H9 (cell line): ENCODE measurements at regions not wholly inside any gene's neighbourhood (a gene's known extent, or its start where the extent isn't known, plus 50 kb on each side); places are given as distances from the start of the nearest gene placed in this dataset.

ENCODE experiments used
- DNase-seq: peaks from one replicate; pipeline ENCODE4 v3.0.0-alpha.2; 2017
- H2AFZ ChIP-seq: one replicate; pipeline ENCODE4 v1.6.1; 2013; ENCODE audit warnings: mild to moderate bottlenecking, low read length, control low read depth, moderate library complexity
- H2AK5ac ChIP-seq: 2 replicates; pipeline ENCODE4 v1.6.1; 2013; ENCODE audit warnings: low read length, control low read depth, mixed read lengths; ENCODE audit not compliant: insufficient read length
- H2BK120ac ChIP-seq: one replicate; pipeline ENCODE4 v1.6.1; 2013; ENCODE audit warnings: low read depth, mild to moderate bottlenecking, low read length, control low read depth, inconsistent platforms; ENCODE audit not compliant: poor library complexity, severe bottlenecking
- H2BK12ac ChIP-seq: 2 replicates; pipeline ENCODE4 v1.6.1; 2013; ENCODE audit warnings: low read length, control low read depth, mixed read lengths, low read depth; ENCODE audit not compliant: insufficient read length
- H2BK15ac ChIP-seq: 2 replicates; pipeline ENCODE4 v1.6.1; 2013; ENCODE audit warnings: low read depth, low read length, control low read depth
- H2BK20ac ChIP-seq: one replicate; pipeline ENCODE4 v1.6.1; 2013; ENCODE audit warnings: low read depth, mild to moderate bottlenecking, low read length, control low read depth, inconsistent platforms; ENCODE audit not compliant: poor library complexity, severe bottlenecking
- H2BK5ac ChIP-seq: 2 replicates; pipeline ENCODE4 v1.6.1; 2013; ENCODE audit warnings: low read length, control low read depth, mixed read lengths; ENCODE audit not compliant: insufficient read length
- H3K14ac ChIP-seq: 2 replicates; pipeline ENCODE4 v1.6.1; 2013; ENCODE audit warnings: low read length, control low read depth; ENCODE audit not compliant: insufficient read depth
- H3K18ac ChIP-seq: 2 replicates; pipeline ENCODE4 v1.6.1; 2013; ENCODE audit warnings: low read depth, mild to moderate bottlenecking, mixed read lengths, low read length, control low read depth; ENCODE audit not compliant: insufficient read length
- H3K23ac ChIP-seq: 2 replicates; pipeline ENCODE4 v1.6.1; 2013; ENCODE audit warnings: low read length, control low read depth, mixed read lengths, low read depth; ENCODE audit not compliant: insufficient read length
- H3K23me2 ChIP-seq: 2 replicates; pipeline ENCODE4 v1.6.1; 2013; ENCODE audit warnings: low read depth, mild to moderate bottlenecking, mixed read lengths, low read length, control low read depth; ENCODE audit not compliant: insufficient read length, poor library complexity, severe bottlenecking
- H3K27ac ChIP-seq: 2 replicates; pipeline ENCODE4 v1.5.1; 2013; ENCODE audit warnings: low read length, control low read depth, mixed read lengths, low read depth; ENCODE audit not compliant: insufficient read length
- H3K27me3 ChIP-seq: 2 replicates; pipeline ENCODE4 v1.6.1; 2013; ENCODE audit warnings: low read length, control low read depth, inconsistent platforms; ENCODE audit not compliant: insufficient read depth
- H3K4ac ChIP-seq: 2 replicates; pipeline ENCODE4 v1.6.1; 2013; ENCODE audit warnings: low read depth, mild to moderate bottlenecking, control low read depth, inconsistent platforms, low read length, moderate library complexity
- H3K4me1 ChIP-seq: 2 replicates; pipeline ENCODE4 v1.6.1; 2013; ENCODE audit warnings: low read length, control low read depth, inconsistent platforms; ENCODE audit not compliant: insufficient read depth
- H3K4me2 ChIP-seq: 2 replicates; pipeline ENCODE4 v1.6.1; 2013; ENCODE audit warnings: low read length, control low read depth, mixed read lengths; ENCODE audit not compliant: insufficient read length, insufficient read depth
- H3K56ac ChIP-seq: 2 replicates; pipeline ENCODE4 v1.6.1; 2013; ENCODE audit warnings: low read depth, mild to moderate bottlenecking, mixed read lengths, low read length, control low read depth; ENCODE audit not compliant: insufficient read length
- H3K79me1 ChIP-seq: 2 replicates; pipeline ENCODE4 v1.6.1; 2013; ENCODE audit warnings: low read depth, mild to moderate bottlenecking, moderate library complexity, low read length, control low read depth, inconsistent platforms; ENCODE audit not compliant: insufficient read depth, poor library complexity, severe bottlenecking
- H3K79me2 ChIP-seq: 2 replicates; pipeline ENCODE4 v1.6.1; 2013; ENCODE audit warnings: low read length, control low read depth, inconsistent platforms; ENCODE audit not compliant: insufficient read depth
- H3K9ac ChIP-seq: 2 replicates; pipeline ENCODE4 v1.6.1; 2013; ENCODE audit warnings: low read length, control low read depth, mixed read lengths; ENCODE audit not compliant: insufficient read length; ENCODE audit errors: extremely low read depth
- H3K9me3 ChIP-seq: one replicate; pipeline ENCODE4 v1.6.1; 2013; ENCODE audit warnings: low read depth, low read length, inconsistent platforms; ENCODE audit not compliant: control insufficient read depth
- H3T11ph ChIP-seq: one replicate; pipeline ENCODE4 v1.6.1; 2013; ENCODE audit warnings: mild to moderate bottlenecking, low read length, control low read depth, inconsistent platforms
- H4K20me1 ChIP-seq: one replicate; pipeline ENCODE4 v1.6.1; 2013; ENCODE audit not compliant: control insufficient read depth, insufficient read length, insufficient read depth
- H4K5ac ChIP-seq: 2 replicates; pipeline ENCODE4 v1.6.1; 2013; ENCODE audit warnings: low read depth, mild to moderate bottlenecking, mixed read lengths, low read length, control low read depth; ENCODE audit not compliant: insufficient read length
- H4K8ac ChIP-seq: replicated peaks from 2 replicates; pipeline ENCODE4 v1.6.1; 2013; ENCODE audit warnings: low read length, control low read depth, mixed read lengths, low read depth; ENCODE audit not compliant: insufficient read length
- H4K91ac ChIP-seq: 2 replicates; pipeline ENCODE4 v1.6.1; 2013; ENCODE audit warnings: low read depth, mild to moderate bottlenecking, moderate library complexity, mixed read lengths, low read length, control low read depth; ENCODE audit not compliant: insufficient read length
- H3K27ac Mint-ChIP-seq, 3 experiments: 2 replicates in 2 of 3; 3 replicates in 1 of 3; pipeline ENCODE4 v1.8.0; 2020 to 2021; ENCODE audit warnings: mixed read lengths in 3 of 3, mild to moderate bottlenecking in 1 of 3, moderate library complexity in 1 of 3
- H3K27me3 Mint-ChIP-seq: 2 replicates; pipeline ENCODE4 v1.8.0; 2021; ENCODE audit warnings: low read depth, mild to moderate bottlenecking, moderate library complexity, mixed read lengths
- H3K36me3 Mint-ChIP-seq, 3 experiments: 2 replicates in 2 of 3; 3 replicates in 1 of 3; pipeline ENCODE4 v1.8.0; 2020 to 2021; ENCODE audit warnings: low read depth in 3 of 3, mixed read lengths in 3 of 3; ENCODE audit not compliant: insufficient read depth in 1 of 3
- H3K4me1 Mint-ChIP-seq, 2 experiments: 2 replicates each; pipeline ENCODE4 v1.8.0; 2020; ENCODE audit warnings: mixed read lengths in 2 of 2
- H3K4me3 Mint-ChIP-seq, 2 experiments: 2 replicates in 1 of 2; 3 replicates in 1 of 2; pipeline ENCODE4 v1.8.0; 2020 to 2021; ENCODE audit warnings: mild to moderate bottlenecking in 2 of 2, mixed read lengths in 2 of 2, moderate library complexity in 1 of 2
- H3K9me3 Mint-ChIP-seq, 2 experiments: 2 replicates in 1 of 2; 3 replicates in 1 of 2; pipeline ENCODE4 v1.8.0; 2020; ENCODE audit warnings: mild to moderate bottlenecking in 2 of 2, mixed read lengths in 2 of 2, moderate library complexity in 1 of 2
- WGBS: extraction: QIAGEN DNeasy Blood & Tissue Kit; methylation state at CpG from one replicate; pipeline ENCODE4 v1.1.7; 2013; ENCODE audit warnings: missing lambda C conversion rate, low lambda C conversion rate, mixed read lengths; ENCODE audit not compliant: insufficient read length; ENCODE audit errors: extremely low coverage; 5-methylcytosine and 5-hydroxymethylcytosine counted together
- TF ChIP-seq, protein P1 (sequence below): fragments of 200-600 bp; sonication (generic); conservative IDR thresholded peaks from 3 replicates; pipeline ENCODE4 v1.8.0; 2021; ENCODE audit warnings: antibody characterized with exemption, mild to moderate bottlenecking

DNA sequence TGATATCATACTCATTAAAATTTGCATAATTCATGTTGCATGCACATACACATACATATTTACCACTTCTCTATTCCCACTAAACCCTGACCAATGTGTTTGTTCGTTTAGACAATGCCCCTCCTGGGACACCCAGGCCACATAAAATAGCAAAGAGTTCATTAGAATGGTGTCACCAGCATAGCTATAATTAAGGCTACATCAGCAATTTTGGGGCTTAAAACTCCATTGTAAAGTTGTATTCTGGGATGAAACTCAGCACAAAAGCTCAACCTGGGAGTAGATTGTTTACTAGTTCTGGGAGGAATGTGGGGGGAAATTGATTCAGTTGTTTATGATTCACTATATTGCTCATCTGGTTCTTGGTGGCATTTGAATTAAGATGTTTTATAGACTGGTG, 522.2 kb upstream of the SUCLG2 start:
- H3K23me2 ChIP-seq = no peaks in the 10 kb centered on the region
- H2AK5ac ChIP-seq = no peak overlapping the region
- no peak overlapping the region for H2AFZ ChIP-seq
- no peak overlapping the region for H4K8ac ChIP-seq
- Mint-ChIP-seq H3K36me3 (peaks cover 13 to 30% (median 21%) of the 10 kb centered on the region in 3 experiments), H3K4me1 (no peaks in the 10 kb centered on the region), H3K9me3 (peaks cover 33% of the 10 kb centered on the region in 2 experiments), H3K27ac (no peak overlapping the region), H3K4me3 (no peak overlapping the region), H3K27me3 (no peaks in the 10 kb centered on the region; the same call in 1 of the 2 replicates)
- peaks cover 8% of the 10 kb centered on the region for H3K9me3 ChIP-seq
- H4K5ac ChIP-seq = no peak overlapping the region
- no peak overlapping the region for H3K4me2 ChIP-seq
- H2BK12ac ChIP-seq = no peak overlapping the region
- no peak for DNase-seq
- H4K91ac ChIP-seq = no peak overlapping the region
- H3K23ac ChIP-seq = no peak overlapping the region
- no peak overlapping the region for H2BK15ac ChIP-seq
- TF ChIP-seq, protein P1, sequence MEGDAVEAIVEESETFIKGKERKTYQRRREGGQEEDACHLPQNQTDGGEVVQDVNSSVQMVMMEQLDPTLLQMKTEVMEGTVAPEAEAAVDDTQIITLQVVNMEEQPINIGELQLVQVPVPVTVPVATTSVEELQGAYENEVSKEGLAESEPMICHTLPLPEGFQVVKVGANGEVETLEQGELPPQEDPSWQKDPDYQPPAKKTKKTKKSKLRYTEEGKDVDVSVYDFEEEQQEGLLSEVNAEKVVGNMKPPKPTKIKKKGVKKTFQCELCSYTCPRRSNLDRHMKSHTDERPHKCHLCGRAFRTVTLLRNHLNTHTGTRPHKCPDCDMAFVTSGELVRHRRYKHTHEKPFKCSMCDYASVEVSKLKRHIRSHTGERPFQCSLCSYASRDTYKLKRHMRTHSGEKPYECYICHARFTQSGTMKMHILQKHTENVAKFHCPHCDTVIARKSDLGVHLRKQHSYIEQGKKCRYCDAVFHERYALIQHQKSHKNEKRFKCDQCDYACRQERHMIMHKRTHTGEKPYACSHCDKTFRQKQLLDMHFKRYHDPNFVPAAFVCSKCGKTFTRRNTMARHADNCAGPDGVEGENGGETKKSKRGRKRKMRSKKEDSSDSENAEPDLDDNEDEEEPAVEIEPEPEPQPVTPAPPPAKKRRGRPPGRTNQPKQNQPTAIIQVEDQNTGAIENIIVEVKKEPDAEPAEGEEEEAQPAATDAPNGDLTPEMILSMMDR = no peak
- H3K9ac ChIP-seq = no peak overlapping the region
- H3K27me3 ChIP-seq = no peaks in the 10 kb centered on the region
- no peaks in the 10 kb centered on the region for H4K20me1 ChIP-seq
- no peak overlapping the region for H2BK5ac ChIP-seq
- H3T11ph ChIP-seq = no peak overlapping the region
- H2BK20ac ChIP-seq = no peak overlapping the region
- no peak overlapping the region for H3K27ac ChIP-seq
- H3K79me2 ChIP-seq = no peaks in the 10 kb centered on the region
- H3K4me1 ChIP-seq = no peaks in the 10 kb centered on the region
- H3K79me1 ChIP-seq = no peaks in the 10 kb centered on the region
- no peak overlapping the region for H3K14ac ChIP-seq
- no peak overlapping the region for H3K56ac ChIP-seq
- no CpG with 5 or more reads among the region's 1 CpG for WGBS
- no peak overlapping the region for H3K4ac ChIP-seq
- no peak overlapping the region for H2BK120ac ChIP-seq
- H3K18ac ChIP-seq = no peak overlapping the region
